ENCODE measurements at regions not wholly inside any gene's neighbourhood (a gene's known extent, or its start where the extent isn't known, plus 50 kb on each side); places are given as distances from the start of the nearest gene placed in this dataset.

GRCh38 chr6:55696501-55696900 lies 117.5 kb upstream of the HMGCLL1 start:
- in situ Hi-C loops (cut with HindIII; ENCODE audit: low pct_ligation_motif_present, low pct_unique_long_range_greater_than_20kb, low sequenced_read_pairs) = no loop called here
- no peak for DNase-seq

GRCh38 chr6:55696041-55696440 lies 117.0 kb upstream of the HMGCLL1 start:
- in situ Hi-C loops (cut with HindIII; ENCODE audit: low pct_ligation_motif_present, low pct_unique_long_range_greater_than_20kb, low sequenced_read_pairs) = no loop called here
- no peak for DNase-seq

- DNase-seq = no peak
- in situ Hi-C loops (cut with HindIII; ENCODE audit: low pct_ligation_motif_present, low pct_unique_long_range_greater_than_20kb, low sequenced_read_pairs) = no loop called here
Observed at GRCh38 chr6:55694759-55695158, 115.8 kb upstream of the HMGCLL1 start.

DNA sequence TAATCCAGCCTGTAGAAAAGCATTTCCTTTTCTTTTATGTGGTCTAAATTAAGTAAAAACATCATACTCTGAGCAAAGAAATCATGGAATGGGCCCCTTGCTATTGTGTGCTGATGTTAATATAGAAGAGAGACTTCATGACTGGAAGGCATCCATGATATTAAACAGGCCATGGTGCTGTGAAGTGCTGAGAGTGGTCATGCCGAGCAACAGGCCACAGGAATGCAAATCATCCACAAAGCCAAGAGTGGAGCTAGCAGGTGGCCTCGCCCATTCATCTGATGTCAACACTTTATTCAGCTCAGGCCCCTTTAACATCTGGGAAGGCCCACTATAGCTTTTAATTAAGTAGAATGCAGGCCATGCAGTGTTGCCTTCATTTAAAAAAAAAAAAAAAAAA lies 115.2 kb upstream of the HMGCLL1 start:
- peak; percentile 78 for DNase-seq
- in situ Hi-C loops (cut with HindIII; ENCODE audit: low pct_ligation_motif_present, low pct_unique_long_range_greater_than_20kb, low sequenced_read_pairs) = no loop called here

GRCh38 chr6:55679503-55679902 lies 100.5 kb upstream of the HMGCLL1 start:
- DNase-seq = no peak
- in situ Hi-C loops (cut with HindIII; ENCODE audit: low pct_ligation_motif_present, low pct_unique_long_range_greater_than_20kb, low sequenced_read_pairs) = no loop called here

DNA sequence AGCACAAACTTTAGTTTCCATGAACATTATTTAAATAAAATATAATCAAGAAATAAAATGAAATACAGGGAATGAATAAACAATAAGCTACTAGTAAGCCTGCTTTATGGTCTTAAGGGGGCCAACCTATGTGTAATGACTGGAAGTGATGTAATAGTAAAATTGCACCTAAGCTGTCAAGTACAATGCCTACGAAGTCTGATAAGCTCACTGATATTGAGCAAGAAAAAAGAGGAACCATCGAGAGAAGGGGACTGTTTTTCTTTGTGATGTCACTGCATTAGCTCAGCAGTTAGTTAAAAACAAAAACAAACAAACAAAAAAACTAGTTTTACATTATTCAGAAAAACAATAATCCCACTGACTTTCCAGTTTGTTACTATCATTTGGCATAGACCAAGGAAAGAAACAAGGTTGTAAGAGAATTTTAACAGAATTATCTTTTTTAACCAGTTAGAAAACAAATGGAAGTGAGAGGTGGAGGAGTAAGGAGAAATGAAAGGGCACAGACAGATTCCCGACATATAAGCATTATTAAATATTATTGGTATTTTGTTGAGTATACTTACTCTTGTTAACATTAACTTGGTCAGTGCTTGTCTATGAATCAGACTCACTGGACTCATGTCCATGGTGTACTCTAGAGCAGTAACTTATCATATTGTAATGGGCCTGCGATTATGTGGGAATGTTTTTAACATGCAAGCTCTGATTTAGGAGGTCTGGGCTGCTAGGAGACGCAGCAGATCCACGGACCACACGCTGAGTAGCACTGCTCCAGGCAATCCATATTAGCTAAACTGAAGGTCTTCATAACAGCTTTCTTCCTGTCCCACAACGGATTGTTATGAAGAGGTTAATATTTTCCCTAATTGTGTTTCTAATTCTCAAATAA lies 99.6 kb upstream of the HMGCLL1 start:
- in situ Hi-C loops (cut with HindIII; ENCODE audit: low pct_ligation_motif_present, low pct_unique_long_range_greater_than_20kb, low sequenced_read_pairs) = no loop called here
- DNase-seq = no peak

DNA sequence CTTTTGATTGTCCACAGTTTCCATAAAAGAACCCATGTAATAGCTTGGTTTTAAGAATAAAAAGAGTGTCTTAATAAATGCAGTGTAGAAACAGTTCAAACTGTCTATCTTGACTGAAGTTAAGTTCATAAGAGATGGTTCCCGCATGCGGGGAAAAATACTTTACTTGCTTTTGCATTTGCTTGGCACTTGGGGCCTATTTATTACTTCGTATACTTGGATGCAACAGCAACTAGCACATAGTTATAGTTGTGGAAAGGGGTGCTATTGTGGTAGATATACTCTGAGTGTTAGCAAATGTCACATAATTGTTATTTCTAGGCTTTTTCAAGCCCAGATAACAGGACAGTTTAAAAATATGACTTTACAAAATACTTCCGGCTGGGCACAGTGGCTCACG lies 97.7 kb upstream of the HMGCLL1 start:
- in situ Hi-C loops (cut with HindIII; ENCODE audit: low pct_ligation_motif_present, low pct_unique_long_range_greater_than_20kb, low sequenced_read_pairs) = no loop called here
- DNase-seq = no peak

DNA sequence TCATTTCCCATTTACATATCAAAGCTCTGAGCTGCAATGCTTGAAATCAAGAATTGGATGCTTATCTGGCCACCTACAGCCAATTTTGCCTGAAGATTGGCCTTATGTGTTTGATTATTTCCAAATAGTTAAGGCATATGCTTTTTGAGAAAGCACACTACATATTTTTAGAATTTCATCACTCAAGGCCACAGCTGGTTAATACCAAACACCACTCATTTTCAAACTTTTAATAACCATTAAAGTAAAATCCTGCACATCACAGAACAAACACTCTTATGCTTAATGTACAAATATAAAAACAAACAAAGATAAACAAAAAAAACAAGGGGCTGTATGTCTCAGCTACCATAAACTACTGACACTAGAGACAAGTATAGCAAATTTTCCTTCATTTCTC lies 96.9 kb upstream of the HMGCLL1 start:
- in situ Hi-C loops (cut with HindIII; ENCODE audit: low pct_ligation_motif_present, low pct_unique_long_range_greater_than_20kb, low sequenced_read_pairs) = no loop called here
- no peak for DNase-seq

DNA sequence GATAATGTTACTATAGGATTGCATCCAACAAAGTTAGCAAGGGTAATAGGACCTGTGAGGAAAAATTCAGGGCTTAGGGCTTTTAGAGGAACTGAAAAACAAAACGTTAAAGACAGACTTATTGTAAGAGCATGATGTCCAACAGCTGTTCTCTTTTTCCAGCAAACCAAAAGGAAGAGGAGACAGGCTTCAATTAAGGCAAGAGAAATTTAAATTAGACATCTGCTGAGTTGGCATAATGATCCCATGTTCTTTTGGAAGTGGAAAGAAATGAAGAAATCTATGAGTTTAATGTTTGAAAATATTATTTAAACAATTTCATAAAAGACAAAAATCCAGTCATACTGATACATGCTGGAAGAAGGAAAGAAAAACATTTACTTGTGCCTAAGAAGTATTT lies 95.7 kb upstream of the HMGCLL1 start:
- in situ Hi-C loops (cut with HindIII; ENCODE audit: low pct_ligation_motif_present, low pct_unique_long_range_greater_than_20kb, low sequenced_read_pairs) = no loop called here

GRCh38 chr6:55670850-55671413 lies 91.9 kb upstream of the HMGCLL1 start:
- in situ Hi-C loops (cut with HindIII; ENCODE audit: low pct_ligation_motif_present, low pct_unique_long_range_greater_than_20kb, low sequenced_read_pairs) = no loop called here
- DNase-seq = no peak

More for the DNA sequence above, 95.7 kb upstream of the HMGCLL1 start:
- no peak for DNase-seq

DNA sequence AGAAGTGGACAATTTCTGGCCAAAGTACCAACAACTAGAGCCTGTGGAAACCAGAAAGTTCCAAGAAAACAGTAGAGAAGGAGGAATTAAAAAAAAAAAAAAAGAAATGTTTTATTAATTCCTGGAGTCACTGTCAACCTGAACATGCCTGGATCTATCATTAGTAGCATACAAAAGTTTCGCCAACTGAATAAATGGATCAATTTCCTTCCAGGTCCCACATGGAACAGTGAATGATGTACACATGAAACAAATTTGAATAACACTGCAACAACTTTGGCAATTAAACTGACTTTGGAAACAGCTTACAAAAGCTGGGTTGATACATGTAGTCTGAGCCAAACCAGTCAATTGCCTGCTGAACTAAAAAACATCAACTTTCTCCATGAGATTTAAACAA lies 90.0 kb upstream of the HMGCLL1 start:
- in situ Hi-C loops (cut with HindIII; ENCODE audit: low pct_ligation_motif_present, low pct_unique_long_range_greater_than_20kb, low sequenced_read_pairs) = no loop called here
- DNase-seq = no peak

GRCh38 chr6:55668591-55668990 lies 89.6 kb upstream of the HMGCLL1 start:
- in situ Hi-C loops (cut with HindIII; ENCODE audit: low pct_ligation_motif_present, low pct_unique_long_range_greater_than_20kb, low sequenced_read_pairs) = no loop called here
- DNase-seq = no peak

DNA sequence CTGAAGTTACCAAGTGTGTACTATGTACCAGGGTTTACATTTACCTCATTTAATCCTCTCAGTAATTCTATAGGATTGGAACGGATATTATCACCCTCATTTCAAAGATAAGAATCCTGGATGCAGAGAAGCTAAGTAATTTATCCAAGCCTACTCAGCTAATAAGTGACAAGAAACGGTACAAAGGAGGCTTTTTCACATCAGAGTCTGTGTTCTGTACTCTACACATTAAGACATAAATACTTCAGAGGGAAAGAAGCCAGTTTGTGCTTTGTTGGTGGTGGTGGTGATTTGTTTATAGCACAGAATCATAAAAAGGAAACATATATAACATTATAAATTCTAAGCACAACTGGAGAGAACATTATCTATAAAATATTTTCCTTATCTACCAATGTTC lies 88.3 kb upstream of the HMGCLL1 start:
- in situ Hi-C loops (cut with HindIII; ENCODE audit: low pct_ligation_motif_present, low pct_unique_long_range_greater_than_20kb, low sequenced_read_pairs) = no loop called here
- DNase-seq = no peak

GRCh38 chr6:55666606-55667225 lies 87.7 kb upstream of the HMGCLL1 start:
- in situ Hi-C loops (cut with HindIII; ENCODE audit: low pct_ligation_motif_present, low pct_unique_long_range_greater_than_20kb, low sequenced_read_pairs) = no loop called here
- DNase-seq = no peak

- in situ Hi-C loops (cut with HindIII; ENCODE audit: low pct_ligation_motif_present, low pct_unique_long_range_greater_than_20kb, low sequenced_read_pairs) = no loop called here
- no peak for DNase-seq
Observed at GRCh38 chr6:55666037-55666436, 87.0 kb upstream of the HMGCLL1 start.

DNA sequence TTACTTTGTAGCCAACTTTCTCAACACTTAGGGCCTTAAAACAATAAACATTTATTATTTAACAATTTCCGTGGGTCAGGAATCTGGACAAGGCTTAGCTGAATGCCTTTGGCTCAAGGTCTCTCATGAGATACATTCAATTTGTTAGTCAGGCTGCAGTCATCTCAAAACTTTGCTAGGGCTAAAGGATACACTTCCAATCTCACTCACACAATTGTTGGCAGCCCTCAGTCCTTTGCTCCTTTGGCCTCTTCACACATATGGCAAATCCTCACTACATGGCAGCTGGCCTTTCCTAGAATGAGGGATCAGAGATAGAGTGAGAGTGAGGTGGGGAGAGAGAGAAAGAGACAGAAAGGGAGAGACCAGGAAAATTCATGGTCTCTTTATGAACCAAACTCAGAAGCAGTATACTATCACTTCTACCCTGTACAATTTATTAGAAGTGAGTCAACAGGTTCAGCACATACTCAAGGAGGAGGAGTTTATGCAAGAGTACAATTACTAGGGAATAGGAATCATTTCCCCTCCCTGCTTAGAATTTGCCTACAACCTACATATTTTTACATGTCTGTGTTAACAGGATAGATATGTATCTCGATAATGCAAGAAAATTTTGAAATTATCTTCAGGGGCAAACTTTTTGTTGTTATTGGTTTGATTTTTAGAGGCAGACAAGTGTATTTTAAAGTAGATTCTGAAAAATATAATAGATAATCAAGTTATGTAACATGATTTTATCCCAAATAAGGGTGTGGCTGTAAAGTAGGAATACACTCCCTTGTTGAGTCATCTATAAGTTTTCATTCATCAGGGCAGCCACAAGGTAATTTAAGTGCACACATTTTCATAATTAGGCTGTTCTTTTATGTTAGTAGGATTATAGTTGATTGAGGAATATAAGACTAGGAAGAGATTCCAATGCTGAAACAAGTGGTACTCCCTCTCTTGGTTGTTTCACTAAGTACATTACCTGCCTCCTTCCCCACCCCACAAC lies 85.9 kb upstream of the HMGCLL1 start:
- in situ Hi-C loops (cut with HindIII; ENCODE audit: low pct_ligation_motif_present, low pct_unique_long_range_greater_than_20kb, low sequenced_read_pairs) = no loop called here
- no peak for DNase-seq

DNA sequence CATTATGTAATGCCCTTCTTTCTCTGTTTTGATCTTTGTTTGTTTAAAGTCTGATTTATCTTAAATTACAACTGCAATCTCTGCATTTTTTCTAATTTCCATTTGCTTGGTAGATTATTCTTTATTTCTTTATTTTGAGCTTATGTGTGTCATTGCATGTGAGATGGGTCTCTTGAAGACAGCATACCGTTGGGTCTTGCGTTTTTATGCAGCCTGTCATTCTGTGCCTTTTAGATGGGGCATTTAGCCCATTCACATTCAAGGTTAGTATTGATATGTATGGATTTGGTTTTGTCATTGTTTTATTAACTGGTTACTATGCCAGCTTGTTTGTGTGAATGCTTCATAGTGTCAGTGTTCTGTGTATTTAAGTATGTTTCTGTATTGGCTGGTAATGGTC lies 84.9 kb upstream of the HMGCLL1 start:
- in situ Hi-C loops (cut with HindIII; ENCODE audit: low pct_ligation_motif_present, low pct_unique_long_range_greater_than_20kb, low sequenced_read_pairs) = no loop called here

DNA sequence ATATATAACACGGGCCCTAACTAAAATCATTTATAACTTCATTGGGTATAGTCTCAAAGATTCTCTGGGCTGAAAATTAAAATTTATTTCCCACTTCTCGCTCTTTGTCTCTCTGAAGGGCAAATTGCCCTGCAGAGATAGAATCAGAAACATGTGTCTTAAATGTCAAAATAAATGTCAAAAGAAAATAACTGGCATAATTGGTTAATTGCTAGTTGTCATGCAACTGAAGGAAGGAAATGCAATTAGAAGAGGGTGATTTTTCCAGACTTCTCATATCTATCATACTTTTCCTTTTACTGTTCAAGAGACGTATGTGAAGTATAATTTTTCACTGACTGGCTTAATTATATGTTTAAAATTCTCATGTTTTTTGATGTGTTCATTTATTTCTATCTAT lies 80.3 kb upstream of the HMGCLL1 start:
- no peak for DNase-seq
- in situ Hi-C loops (cut with HindIII; ENCODE audit: low pct_ligation_motif_present, low pct_unique_long_range_greater_than_20kb, low sequenced_read_pairs) = no loop called here

More for the DNA sequence above, 84.9 kb upstream of the HMGCLL1 start:
- no peak for DNase-seq

GRCh38 chr6:55654445-55654844 lies 75.5 kb upstream of the HMGCLL1 start:
- in situ Hi-C loops (cut with HindIII; ENCODE audit: low pct_ligation_motif_present, low pct_unique_long_range_greater_than_20kb, low sequenced_read_pairs) = no loop called here
- DNase-seq = no peak
